DMS79 treated with DMSO at 0.1 percent for 48 hours (cell line): ENCODE measurements at regions not wholly inside any gene's neighbourhood (a gene's known extent, or its start where the extent isn't known, plus 50 kb on each side); places are given as distances from the start of the nearest gene placed in this dataset.

Experiments
- DNase-seq: peaks from one replicate; lab custom pipeline; 2025; lab: John Stamatoyannopoulos, UW

GRCh38 chr21:16013570-16013969 is 283.8 kb downstream of the USP25 start:
- peak; percentile 94 for DNase-seq

- no peak for DNase-seq
These were observed 291.1 kb downstream of the USP25 start for GRCh38 chr21:16020878-16021277.

- DNase-seq, result no peak
These were observed 292.3 kb downstream of the USP25 start for GRCh38 chr21:16022116-16022515.

- no peak for DNase-seq
These were observed 293.1 kb downstream of the USP25 start for GRCh38 chr21:16022921-16023320.

GRCh38 chr21:16028142-16028541 is 298.4 kb downstream of the USP25 start:
- no peak for DNase-seq

GRCh38 chr21:16028941-16029464 is 299.2 kb downstream of the USP25 start:
- no peak for DNase-seq

- DNase-seq, result no peak
These were observed 303.4 kb downstream of the USP25 start for GRCh38 chr21:16033193-16033592.

GRCh38 chr21:16034446-16035190 is 304.8 kb downstream of the USP25 start:
- no peak for DNase-seq

GRCh38 chr21:16037421-16037955 is 307.7 kb downstream of the USP25 start:
- no peak for DNase-seq

- no peak for DNase-seq
These were observed 310.8 kb downstream of the USP25 start for GRCh38 chr21:16040601-16041000.

GRCh38 chr21:16044676-16045075 is 314.9 kb downstream of the USP25 start:
- no peak for DNase-seq

GRCh38 chr21:16046656-16047330 is 317.0 kb downstream of the USP25 start:
- no peak for DNase-seq

- DNase-seq, result no peak
These were observed 318.1 kb downstream of the USP25 start for GRCh38 chr21:16047904-16048303.

GRCh38 chr21:16055014-16055413 is 325.2 kb downstream of the USP25 start:
- peak; percentile 53 for DNase-seq

GRCh38 chr21:16058896-16059295 is 329.1 kb downstream of the USP25 start:
- no peak for DNase-seq

- no peak for DNase-seq
These were observed 330.2 kb downstream of the USP25 start for GRCh38 chr21:16059981-16060380.

- no peak for DNase-seq
These were observed 331.4 kb downstream of the USP25 start for GRCh38 chr21:16061194-16061593.

- no peak for DNase-seq
These were observed 339.7 kb downstream of the USP25 start for GRCh38 chr21:16069178-16070112.

- no peak for DNase-seq
These were observed 340.4 kb downstream of the USP25 start for GRCh38 chr21:16070207-16070651.

- no peak for DNase-seq
These were observed 341.3 kb downstream of the USP25 start for GRCh38 chr21:16071092-16071491.

GRCh38 chr21:16071761-16072160 is 342.0 kb downstream of the USP25 start:
- DNase-seq, result no peak

- DNase-seq, result no peak
These were observed 342.4 kb downstream of the USP25 start for GRCh38 chr21:16072221-16072620.
